H1 (cell line): ENCODE measurements at regions not wholly inside any gene's neighbourhood (a gene's known extent, or its start where the extent isn't known, plus 50 kb on each side); places are given as distances from the start of the nearest gene placed in this dataset.

Experiments used
- CHD7 ChIP-seq: fragments of 300-600 bp; sonication (generic); IDR thresholded peaks from 2 replicates; pipeline ENCODE4 v1.7.1; 2012; ENCODE audit warnings: low read length, moderate library complexity, mild to moderate bottlenecking, inconsistent platforms; ENCODE audit not compliant: insufficient replicate concordance
- CTCF ChIP-seq, 3 experiments: IDR thresholded peaks; 1 replicate in 2 of 3; 2 replicates in 1 of 3; pipeline versions ENCODE4 v1.5.1 to v1.6.1; 2011; ENCODE audit warnings: low read length in 3 of 3, mild to moderate bottlenecking in 3 of 3, inconsistent platforms in 2 of 3, low read depth in 1 of 3, moderate library complexity in 1 of 3; ENCODE audit not compliant: insufficient read depth in 1 of 3; ENCODE audit errors: control extremely low read depth in 1 of 3
- SRF ChIP-seq: IDR thresholded peaks from 2 replicates; pipeline ENCODE4 v1.6.1; 2011; ENCODE audit warnings: mild to moderate bottlenecking, low read depth, low read length, moderate library complexity
- TBP ChIP-seq: IDR thresholded peaks from 2 replicates; pipeline ENCODE4 v1.6.1; 2011; ENCODE audit warnings: low read depth, low read length, improper control_type of control experiment
- TEAD4 ChIP-seq: IDR thresholded peaks from 2 replicates; pipeline ENCODE4 v1.6.1; 2012; ENCODE audit warnings: low read depth, low read length, inconsistent platforms, mixed read lengths
- TF ChIP-seq, protein P1 (sequence below): IDR thresholded peaks from 2 replicates; pipeline ENCODE4 v1.6.1; 2011; ENCODE audit warnings: low read depth, mild to moderate bottlenecking, low read length; ENCODE audit not compliant: insufficient read depth

DNA sequence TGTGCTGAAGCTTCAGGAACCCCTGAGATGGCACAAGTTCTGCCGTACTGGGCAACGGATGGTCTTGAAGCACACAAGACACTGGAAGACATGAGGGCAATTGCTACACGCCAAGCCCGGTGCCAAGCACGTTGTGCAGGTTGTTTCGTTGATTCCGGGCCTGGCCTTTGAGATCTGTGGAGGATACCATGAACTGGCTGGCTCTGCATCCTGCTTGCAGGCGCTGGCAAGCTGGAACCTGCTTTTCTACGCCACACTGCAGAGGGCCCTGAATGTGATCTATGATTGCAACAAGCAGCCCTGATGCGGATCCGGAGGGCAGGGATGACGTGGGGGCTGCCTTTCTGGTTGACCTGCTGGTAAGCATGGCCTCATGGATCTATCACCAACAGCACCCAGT is 262.5 kb upstream of the ATP10A start (continued):
- TF ChIP-seq CHD7 (no peak), TEAD4 (no peak), SRF (no peak), TBP (no peak), CTCF (IDR thresholded peaks at IDR 0.05; ENCODE audit: control extremely low read depth in 1 of 3, insufficient read depth in 1 of 3, low read depth in 1 of 3, low read length in 3 of 3) (no peak)
- TF ChIP-seq, protein P1, sequence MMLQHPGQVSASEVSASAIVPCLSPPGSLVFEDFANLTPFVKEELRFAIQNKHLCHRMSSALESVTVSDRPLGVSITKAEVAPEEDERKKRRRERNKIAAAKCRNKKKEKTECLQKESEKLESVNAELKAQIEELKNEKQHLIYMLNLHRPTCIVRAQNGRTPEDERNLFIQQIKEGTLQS: no peak
